ENCODE measurements at regions not wholly inside any gene's neighbourhood (a gene's known extent, or its start where the extent isn't known, plus 50 kb on each side); places are given as distances from the start of the nearest gene placed in this dataset.
"Not testable (repeated sequence)": the region's sequence is repeated elsewhere in the genome, so short reads cannot be mapped to it uniquely, and the experiment has no call there.

DNA sequence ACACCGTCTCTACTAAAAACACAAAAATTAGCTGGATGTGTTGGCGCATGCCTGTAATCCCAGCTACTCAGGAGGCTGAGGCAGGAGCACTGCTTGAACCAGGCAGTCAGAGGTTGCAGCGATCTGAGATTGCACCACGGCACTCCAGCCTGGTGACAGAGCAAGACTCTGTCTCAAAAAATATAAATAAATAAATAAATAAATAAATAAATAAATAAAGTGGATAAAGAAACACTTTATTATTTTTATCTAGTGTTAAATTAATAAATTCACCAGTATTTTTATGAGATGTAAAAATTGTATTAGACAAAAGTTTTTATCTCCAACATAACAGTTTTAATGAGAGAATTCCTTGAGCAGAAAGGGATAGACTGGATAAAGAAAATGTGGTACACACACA, 839.3 kb downstream of the DIAPH3 start:
- not testable (repeated sequence) for DNase-seq (ENCODE audit: extremely low read depth in 1 of 2, low read depth in 1 of 2)

DNA sequence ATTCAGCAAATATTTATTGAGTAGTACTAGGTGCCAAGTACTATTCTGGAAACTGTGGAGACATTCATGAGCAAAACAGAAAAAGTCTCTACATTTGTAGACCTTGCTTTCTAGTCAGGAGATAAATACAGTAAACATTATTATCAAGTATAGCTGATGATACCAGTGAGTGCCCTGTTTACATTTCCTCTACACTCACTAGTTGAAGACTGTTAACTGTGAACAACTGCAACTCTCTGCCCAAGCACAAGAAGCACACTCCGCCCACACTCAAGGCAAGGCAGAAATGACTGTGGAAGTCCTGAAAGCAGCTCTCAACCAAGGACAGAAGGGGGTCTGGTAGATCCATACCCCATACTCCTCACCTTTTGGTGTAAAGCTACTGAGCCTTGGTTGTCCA, 837.0 kb downstream of the DIAPH3 start:
- DNase-seq (ENCODE audit: extremely low read depth in 1 of 2, low read depth in 1 of 2), result no peak

DNA sequence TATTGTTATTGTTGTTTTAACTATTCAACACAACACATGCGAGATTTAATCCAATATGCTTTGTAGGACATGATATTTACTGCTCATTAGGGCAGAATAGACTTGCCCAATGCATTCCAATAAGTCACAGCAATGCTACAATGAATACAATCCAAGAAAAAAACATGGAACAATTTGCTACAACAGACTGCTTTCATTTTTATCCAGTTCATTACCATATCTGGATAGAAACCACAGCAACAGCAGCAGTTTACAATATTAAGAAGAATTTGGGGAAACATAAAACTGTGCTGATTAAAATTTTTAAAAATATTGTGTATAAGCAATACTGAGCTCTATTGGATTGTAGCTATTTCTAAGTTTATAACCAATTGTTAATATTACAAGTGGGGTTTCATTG, 833.0 kb downstream of the DIAPH3 start:
- DNase-seq (ENCODE audit: extremely low read depth in 1 of 2, low read depth in 1 of 2), result no peak

DNA sequence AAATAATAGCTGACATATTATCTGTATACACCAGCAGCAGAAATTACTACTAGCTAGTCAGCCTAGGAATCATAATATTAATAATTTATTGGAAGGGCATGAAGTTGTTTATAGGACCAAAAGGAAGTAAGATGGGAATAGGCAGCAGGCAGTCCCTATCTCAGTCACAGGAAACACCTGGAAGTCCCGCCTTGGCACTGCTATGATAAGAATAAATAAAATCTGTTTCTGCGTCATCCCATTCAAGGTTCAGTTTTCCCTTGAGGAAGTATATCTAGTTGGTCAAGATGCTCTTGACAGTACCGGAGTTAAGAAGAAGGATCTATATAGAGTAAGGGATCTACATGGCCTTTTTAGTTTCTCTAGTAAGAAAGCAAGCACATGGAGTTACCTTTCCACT, 830.8 kb downstream of the DIAPH3 start:
- DNase-seq (ENCODE audit: extremely low read depth in 1 of 2, low read depth in 1 of 2), result no peak

DNA sequence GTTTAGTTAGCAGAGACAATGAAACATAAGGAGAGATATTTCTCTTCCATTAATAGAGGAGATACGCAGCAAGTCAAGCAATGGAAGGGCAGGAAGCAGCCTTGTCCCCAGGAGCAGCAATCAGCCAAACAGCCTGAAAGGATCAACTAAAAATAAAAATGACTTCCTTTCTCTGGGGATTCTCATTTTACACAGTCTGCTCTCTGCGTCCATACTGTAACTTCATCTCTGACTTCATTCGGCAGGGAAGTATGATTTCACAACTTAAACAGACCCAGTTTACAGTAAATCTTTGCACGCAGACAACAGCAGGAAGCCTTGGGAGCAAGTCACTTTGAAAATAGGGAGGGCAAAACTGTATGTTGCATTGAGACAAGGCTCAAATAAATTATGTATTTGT, 826.7 kb downstream of the DIAPH3 start:
- no peak for DNase-seq (ENCODE audit: extremely low read depth in 1 of 2, low read depth in 1 of 2)

DNA sequence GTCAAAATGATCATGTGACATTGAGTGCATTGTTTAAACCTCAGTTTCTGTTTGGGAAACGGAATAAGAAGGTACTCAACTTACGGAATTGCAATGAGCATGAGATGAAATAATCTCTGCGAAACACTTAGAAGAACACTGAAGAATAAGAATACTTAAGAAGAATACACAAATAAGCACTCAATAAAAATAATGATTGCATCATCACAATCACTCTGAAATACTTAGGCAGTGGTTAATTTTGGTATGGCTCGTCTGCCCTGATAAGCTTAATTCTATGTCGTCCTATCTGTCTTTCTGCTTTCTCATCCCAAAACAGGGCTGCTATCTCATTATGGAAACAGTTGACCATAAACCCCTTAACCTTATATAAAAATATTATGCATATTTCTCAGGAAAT, 823.6 kb downstream of the DIAPH3 start:
- no peak for DNase-seq (ENCODE audit: extremely low read depth in 1 of 2, low read depth in 1 of 2)

DNA sequence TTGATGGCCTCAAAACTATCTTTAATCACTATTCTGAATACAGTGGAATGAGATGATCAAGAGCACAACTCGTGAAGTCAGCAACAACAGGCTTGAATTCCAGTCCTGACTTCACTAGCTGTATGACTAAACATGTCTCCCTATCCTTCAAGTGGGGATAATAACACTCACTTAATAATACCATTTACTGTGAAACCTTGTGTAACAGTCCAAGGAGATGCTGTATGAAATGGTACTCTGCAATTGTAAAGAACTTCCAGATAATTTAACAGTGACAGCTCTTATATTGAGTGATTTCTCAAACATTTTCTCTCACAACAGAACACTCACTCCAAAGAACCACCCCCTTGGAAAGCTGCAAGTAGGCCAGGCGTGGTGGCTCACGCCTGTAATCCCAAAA, 823.1 kb downstream of the DIAPH3 start:
- DNase-seq (ENCODE audit: extremely low read depth in 1 of 2, low read depth in 1 of 2), result no peak

DNA sequence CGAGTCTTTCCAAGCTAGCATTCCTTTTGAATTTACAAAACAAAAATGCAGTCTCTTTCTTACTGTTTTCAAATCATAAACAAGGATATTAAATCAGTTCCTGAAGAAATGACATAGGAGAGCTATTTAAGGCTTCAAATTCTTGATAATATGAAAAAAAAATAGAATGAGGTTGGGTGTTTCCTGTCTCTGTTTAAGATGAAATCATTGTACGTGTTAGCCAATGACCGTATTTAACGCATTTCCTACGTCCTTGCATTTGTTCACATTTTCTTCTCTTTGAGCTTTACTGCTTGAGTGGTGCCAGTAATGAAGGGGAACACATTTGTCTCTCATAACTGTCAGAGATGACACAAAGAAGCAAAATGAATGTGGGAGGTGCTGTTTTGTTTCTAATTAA, 821.3 kb downstream of the DIAPH3 start:
- DNase-seq (ENCODE audit: extremely low read depth in 1 of 2, low read depth in 1 of 2), result no peak

DNA sequence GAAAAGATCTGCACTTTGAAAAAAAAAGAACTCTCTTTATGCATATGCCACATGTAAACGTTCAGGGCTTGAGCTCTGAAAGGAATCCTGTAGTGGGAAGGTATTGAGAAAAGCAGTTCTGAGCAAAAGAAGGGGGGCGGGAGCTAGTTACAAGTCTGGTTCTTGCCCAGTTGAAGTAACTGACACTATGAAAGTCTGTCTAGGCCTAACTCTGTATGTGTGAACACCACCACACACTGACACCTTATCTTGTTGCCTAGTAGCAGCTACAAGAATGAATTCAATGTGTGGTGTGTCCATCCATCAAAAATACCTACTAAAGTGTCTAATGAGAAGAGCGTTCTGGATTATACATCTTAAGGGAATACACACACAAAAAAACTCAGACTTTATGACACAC, 820.6 kb downstream of the DIAPH3 start:
- DNase-seq (ENCODE audit: extremely low read depth in 1 of 2, low read depth in 1 of 2), result no peak

DNA sequence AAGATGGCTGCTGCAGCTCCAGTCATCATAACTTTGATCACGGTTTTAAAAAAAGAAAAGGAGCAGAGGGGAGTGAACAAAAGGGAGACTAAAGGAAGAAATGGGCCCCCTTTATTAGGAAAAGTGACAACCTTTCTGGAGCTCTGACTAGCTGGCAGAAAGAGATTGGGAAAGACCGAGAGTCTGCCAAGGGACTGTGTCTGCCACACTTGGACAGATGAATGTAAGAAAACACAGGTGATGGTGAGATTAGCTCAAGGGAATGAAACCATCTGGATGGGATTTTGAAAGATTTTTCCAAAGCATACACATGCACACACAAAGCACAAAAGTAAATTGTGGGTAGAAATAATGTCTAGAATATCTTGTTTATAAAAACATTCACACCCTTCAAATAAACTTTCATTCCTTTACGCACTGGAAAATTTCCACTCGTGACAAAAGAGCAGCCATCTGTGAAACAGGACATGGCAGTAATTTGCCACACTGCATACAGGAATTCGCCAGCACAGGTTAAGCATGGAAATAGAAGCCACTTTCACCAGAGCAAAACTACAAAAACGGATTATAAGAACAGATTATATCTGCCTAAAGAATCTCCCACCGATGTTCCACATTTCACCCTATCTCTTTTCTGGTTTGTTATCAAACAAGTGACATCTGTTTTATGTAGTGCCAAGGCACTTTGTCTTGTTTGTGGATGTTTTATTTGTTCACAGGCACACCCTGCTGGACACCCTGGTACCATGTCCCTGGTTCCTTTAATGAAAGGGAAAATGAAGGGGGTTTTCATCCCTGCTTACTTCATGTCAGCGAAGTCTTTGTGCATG, 819.5 kb downstream of the DIAPH3 start:
- no peak for DNase-seq (ENCODE audit: extremely low read depth in 1 of 2, low read depth in 1 of 2)

DNA sequence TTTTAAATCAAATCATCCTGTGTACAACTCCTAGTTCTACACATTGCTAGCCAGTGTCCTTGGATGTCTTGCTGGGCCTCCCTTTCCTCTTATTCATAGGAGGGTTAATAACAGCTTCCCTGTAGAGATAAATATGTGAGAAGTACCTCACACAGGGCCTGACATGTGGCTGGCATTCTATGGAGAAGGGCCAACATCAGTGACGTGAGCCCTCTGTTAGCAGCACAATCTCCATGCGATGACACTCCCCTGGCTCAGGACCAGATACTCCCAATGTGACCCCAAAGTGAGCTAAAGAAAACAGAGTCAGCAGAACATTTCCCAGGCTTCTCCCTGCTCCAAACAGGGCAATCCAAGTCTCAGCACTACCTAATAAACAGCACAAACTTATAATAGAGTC, 818.4 kb downstream of the DIAPH3 start:
- DNase-seq (ENCODE audit: extremely low read depth in 1 of 2, low read depth in 1 of 2), result no peak

DNA sequence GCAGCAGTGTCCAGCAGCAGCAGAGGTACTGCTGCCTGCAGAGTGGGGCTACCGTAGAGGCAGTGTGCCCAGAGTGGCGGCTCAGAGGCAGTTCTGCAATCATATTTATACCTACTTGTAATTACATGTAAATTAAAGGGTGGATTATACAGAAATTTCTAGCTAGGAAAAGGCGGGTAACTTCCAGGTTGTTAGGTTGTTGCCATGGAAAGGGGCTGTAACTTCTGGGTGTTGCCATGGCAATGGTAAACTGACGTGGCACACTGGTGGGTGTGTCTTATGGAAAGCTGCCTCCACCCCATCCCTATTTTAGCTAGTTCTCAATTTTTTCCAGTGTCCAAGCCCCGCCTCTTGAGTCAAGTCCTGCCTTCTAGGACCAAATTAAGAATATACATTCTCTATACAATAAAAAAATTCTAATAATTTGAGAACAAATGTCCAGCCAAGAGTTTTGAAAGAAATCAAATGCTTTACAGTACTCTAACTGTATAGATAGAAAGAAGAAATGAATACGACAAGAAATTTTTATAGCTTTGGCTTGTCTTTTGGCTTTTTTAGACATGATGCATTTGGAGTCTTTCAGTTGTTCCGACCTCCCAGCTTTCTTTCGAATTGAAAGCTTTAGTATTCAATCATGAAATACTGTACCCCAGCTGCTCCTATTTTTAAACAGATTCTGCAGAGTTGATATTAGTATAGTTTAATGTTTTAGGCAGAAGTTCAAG, 816.6 kb downstream of the DIAPH3 start:
- no peak for DNase-seq (ENCODE audit: extremely low read depth in 1 of 2, low read depth in 1 of 2)

DNA sequence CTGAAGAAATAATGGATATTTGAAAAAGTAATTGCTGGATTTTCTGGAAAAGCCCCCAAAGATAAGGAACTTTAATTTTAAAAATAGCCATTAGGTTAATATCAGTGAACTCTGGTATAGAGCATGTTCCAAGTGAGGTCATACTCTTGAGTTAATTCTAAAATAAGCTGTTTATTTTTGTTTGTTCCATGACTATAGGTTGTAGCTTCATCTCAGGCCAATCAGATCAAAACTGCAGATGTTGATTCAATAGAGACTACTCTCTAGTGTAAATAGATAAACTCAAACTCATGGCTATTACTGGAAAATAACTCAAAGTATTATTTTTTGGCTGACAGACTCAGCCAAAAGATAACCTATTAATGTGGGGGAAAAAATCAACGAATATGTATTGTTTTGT, 815.1 kb downstream of the DIAPH3 start:
- no peak for DNase-seq (ENCODE audit: extremely low read depth in 1 of 2, low read depth in 1 of 2)

DNA sequence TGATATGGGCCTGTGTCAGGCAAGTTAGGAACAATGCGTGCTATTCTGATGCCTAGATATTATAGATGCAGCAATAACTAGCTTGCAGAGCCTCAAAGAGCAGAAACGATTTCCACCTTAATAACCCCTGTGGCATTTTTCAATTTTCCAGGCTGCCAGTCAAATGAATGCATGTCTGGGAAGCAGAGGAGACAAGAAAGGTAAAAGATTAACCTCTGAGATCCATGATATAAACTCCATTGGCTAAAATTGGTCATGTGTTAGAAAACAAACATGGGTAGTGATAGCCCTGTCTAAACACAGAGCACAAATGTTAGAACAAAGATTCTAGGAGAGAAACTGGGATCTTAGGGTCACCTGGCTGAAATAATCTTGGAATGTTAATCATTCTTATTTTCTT, 811.1 kb downstream of the DIAPH3 start:
- DNase-seq (ENCODE audit: extremely low read depth in 1 of 2, low read depth in 1 of 2), result no peak

DNA sequence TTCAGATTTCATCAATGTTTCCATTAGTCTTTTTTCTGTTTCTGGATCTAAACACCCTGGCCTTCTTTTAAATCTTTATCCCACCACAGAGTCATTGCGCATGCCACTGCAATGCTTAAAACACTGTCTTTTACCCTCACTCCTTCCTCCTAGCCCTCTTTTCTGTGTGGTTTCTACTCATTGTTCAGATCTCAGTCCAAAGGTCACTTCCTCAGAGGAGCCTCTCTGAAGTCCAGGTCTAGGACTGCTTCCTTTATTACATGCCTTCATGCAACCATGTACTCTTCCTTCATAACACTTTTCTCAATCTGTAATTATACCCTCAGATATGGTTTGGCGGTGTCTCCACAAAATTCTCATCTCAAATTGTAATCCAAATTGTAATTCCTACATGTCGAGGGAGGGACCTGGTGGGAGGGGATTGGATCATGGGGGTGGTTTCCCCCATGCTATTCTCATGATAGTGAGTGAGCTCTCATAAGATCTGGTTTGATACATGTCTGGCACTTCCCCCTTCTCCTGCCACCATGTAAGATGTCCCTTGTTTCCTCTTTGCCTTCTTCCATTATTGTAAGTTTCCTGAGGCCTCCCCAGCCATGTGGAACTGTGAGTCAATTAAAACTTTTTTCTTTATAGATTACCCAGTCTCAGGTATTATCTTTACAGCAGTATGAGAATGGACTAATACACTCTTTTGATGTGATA, 808.9 kb downstream of the DIAPH3 start:
- no peak for DNase-seq (ENCODE audit: extremely low read depth in 1 of 2, low read depth in 1 of 2)

DNA sequence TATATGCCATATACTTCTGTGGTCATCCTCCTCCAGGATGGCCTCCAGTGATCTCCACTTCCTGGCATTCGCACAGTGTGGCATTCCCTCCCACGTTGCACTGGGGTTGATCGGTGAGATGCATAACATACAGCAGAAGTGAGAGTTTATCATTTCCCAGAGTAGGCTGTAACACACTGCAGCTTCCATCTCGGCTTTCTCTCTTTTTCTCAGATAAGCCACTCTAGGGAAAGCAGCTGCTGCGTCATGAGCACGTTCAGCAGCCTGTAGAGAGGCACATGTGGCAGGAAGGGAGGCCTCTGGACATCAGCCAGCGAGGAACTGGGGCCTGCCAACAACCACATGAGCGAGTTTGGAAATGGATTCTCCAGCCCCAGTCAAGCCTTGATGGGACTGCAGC, 807.1 kb downstream of the DIAPH3 start:
- DNase-seq (ENCODE audit: extremely low read depth in 1 of 2, low read depth in 1 of 2), result no peak

DNA sequence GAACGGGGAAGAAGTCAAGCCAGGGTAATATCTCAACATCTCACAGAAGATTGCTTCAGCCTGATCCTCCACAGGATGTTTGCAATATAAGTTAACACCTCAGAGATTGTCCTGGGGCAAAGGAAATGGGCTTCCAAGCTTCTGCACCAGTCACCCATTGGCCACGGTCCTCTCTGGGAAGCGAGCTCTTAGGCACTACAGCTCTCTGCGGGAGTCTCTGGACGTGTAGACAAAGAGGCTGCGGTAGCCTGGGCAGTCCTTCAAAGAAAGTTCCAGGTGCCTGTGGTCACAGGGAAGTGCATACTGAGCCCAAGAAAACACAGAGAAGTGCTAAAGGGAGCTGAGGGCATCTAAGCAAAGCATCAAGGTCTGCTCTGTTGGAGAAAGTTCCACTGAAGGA, 805.7 kb downstream of the DIAPH3 start:
- no peak for DNase-seq (ENCODE audit: extremely low read depth in 1 of 2, low read depth in 1 of 2)

DNA sequence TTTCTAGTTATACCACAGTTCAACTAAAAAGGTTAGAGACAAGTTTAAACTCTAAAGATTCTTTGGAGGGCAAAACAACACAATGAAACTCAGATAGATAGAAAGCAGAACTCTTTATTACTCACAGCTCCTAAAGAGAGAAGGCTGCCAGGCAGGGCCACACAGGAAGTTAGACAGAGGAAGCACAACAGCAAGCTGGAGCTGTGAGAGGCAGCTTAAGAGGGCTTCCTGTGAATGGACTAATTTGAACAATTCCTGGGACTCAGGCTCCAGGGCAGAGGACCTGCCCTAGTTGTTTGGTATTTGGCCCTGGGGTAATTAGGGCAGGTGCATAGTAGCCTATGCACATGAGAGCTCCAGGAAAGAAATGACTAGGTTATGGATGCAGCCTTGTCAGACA, 803.6 kb downstream of the DIAPH3 start:
- DNase-seq (ENCODE audit: extremely low read depth in 1 of 2, low read depth in 1 of 2), result no peak

DNA sequence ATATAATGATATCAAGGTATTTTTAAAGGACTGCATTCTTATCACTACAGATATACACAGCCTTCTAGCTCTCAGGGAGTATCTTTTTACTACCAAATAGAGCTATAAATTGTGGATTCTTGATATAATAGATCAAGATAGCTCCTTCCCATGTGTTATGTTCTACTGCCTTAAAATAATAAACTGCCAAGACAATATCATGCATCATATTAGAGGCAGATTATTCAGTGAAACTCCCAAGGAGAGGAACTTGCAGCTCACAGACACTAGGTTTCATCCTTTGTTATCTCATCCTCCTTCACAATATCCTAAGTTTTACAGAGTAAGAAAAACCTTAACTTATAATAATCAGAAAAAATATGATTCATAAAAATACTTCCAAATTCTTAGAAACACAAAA, 802.8 kb downstream of the DIAPH3 start:
- DNase-seq (ENCODE audit: extremely low read depth in 1 of 2, low read depth in 1 of 2), result no peak

DNA sequence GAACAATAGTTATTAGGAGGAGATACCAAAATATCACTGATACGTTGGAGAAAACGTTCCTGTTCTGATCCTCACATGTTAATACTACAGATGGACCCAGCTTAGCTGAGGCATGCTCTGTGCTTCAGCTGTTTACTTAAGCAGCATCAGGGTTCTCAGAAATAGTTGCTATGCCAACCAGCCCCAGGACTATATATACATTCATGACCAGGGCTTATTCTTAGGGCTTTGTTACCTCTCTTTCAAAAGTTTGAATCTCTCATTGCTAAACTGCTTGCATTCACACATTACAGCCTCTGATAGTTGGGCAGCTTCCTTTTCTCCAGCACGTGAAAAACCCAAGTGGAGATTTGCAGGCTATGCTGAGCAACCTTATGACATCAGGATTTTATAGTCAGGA, 800.4 kb downstream of the DIAPH3 start:
- no peak for DNase-seq (ENCODE audit: extremely low read depth in 1 of 2, low read depth in 1 of 2)

DNA sequence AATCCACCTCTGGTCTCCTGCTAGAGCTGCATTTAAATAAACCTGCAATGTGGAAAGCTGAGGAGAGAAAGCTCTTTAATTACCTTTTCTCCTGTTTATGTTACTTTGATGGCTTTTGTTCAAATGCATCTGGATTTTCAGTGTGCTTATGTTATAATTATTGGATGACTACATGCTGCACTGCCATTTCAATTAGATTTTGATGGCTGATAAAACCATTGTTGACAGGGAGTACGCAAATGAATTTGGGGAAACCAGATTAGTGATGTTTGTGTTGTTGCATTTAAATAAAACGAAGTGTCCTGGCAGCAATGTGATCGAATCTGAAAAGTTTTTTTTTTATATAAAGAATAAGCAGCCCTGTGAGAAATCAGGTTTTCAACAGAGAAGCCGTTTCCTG, 799.8 kb downstream of the DIAPH3 start:
- DNase-seq (ENCODE audit: extremely low read depth in 1 of 2, low read depth in 1 of 2), result no peak

DNA sequence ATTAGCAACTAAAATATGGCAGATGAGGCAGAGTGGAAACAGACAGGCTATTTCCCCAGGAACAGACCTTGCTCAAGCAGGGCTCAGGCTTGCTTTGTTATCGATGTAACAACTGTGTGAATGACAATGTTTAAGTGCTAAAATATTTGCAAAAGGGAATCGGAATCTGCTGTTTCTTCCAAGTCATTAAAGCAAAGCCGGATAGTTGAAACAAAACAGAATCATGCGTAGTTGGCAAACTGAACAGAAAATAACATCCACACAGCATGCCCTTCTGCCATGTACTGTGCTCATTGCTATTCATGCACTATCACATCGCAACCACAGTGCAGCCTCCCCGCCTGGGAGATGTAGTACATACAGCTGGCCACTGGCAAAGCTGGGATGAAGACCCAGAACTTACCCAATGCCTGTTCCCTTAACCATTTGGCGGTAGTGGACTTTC, 799.1 kb downstream of the DIAPH3 start:
- DNase-seq (ENCODE audit: extremely low read depth in 1 of 2, low read depth in 1 of 2), result no peak
